Tibial nerve (tissue), 4 donors: ENCODE measurements at regions not wholly inside any gene's neighbourhood (a gene's known extent, or its start where the extent isn't known, plus 50 kb on each side); places are given as distances from the start of the nearest gene placed in this dataset.

ENCODE experiments used
- DNase-seq, 2 donors: peaks; one replicate each; pipeline ENCODE4 v3.0.0-alpha.2; 2019; ENCODE audit warnings: low spot score in 2 of 2
- H3K27ac ChIP-seq, 4 donors: fragments of 200-600 bp; sonication (generic) in 3 of 4; one replicate each; pipeline ENCODE4 v1.5.1; 2017 to 2019; ENCODE audit warnings: mild to moderate bottlenecking in 1 of 4
- H3K27me3 ChIP-seq, 2 donors: fragments of 200-600 bp; sonication (generic) in 1 of 2; one replicate each; pipeline versions ENCODE4 v1.5.1 to v1.6.0; 2017 to 2019
- H3K36me3 ChIP-seq, 3 donors: fragments of 200-600 bp; sonication (generic); one replicate each; pipeline ENCODE4 v1.5.1; 2018 to 2019
- H3K4me1 ChIP-seq, 4 donors: fragments of 200-600 bp; sonication (generic) in 3 of 4; one replicate each; pipeline ENCODE4 v1.5.1; 2017 to 2019
- H3K4me3 ChIP-seq, 4 donors: fragments of 200-600 bp; sonication (generic) in 3 of 4; one replicate each; pipeline ENCODE4 v1.5.1; 2017 to 2019; ENCODE audit warnings: mild to moderate bottlenecking in 1 of 4, moderate library complexity in 1 of 4
- H3K9me3 ChIP-seq, 4 donors: fragments of 200-600 bp; sonication (generic) in 3 of 4; one replicate each; pipeline ENCODE4 v1.5.1; 2017 to 2019
- CTCF ChIP-seq, 5 experiments: fragments of 200-600 bp in 3 of 5; fragments of 450-650 bp in 2 of 5; sonication (generic) in 3 of 5; IDR thresholded peaks; one replicate each; pipeline ENCODE4 v1.5.1; 2016 to 2019; ENCODE audit warnings: antibody characterized with exemption in 5 of 5, mild to moderate bottlenecking in 3 of 5, moderate library complexity in 2 of 5
- EP300 ChIP-seq, 2 donors: sonication (generic); formaldehyde crosslinking; IDR thresholded peaks; one replicate each; pipeline ENCODE4 v1.6.1; 2017; ENCODE audit warnings: antibody characterized with exemption in 2 of 2, mild to moderate bottlenecking in 1 of 2
- POLR2A ChIP-seq, 2 donors: fragments of 450-650 bp; IDR thresholded peaks; one replicate each; pipeline ENCODE4 v1.6.1; 2017; ENCODE audit warnings: antibody characterized with exemption in 2 of 2, mild to moderate bottlenecking in 2 of 2, moderate library complexity in 2 of 2
- WGBS, 2 donors: methylation state at CpG; one replicate each; pipeline ENCODE4 v1.1.5; 2018; 5-methylcytosine and 5-hydroxymethylcytosine counted together

GRCh38 chr9:121573717-121574485 lies 74.3 kb upstream of the GGTA1 start:
- no peak overlapping the region for H3K27ac ChIP-seq
- no peaks in the 10 kb centered on the region for H3K9me3 ChIP-seq
- no peaks in the 10 kb centered on the region for H3K27me3 ChIP-seq
- no peak for DNase-seq
- no peak for TF ChIP-seq POLR2A (IDR thresholded peaks at IDR 0.05)
- no peak for TF ChIP-seq EP300 (IDR thresholded peaks at IDR 0.05)
- no peak for TF ChIP-seq CTCF (IDR thresholded peaks at IDR 0.05)
- peaks cover 0 to 17% (median 3%) of the 10 kb centered on the region in 4 donors for H3K4me1 ChIP-seq
- WGBS, 2 donors: 90 to 95% methylated on average over 10 of the region's 10 CpGs
- no peaks in the 10 kb centered on the region for H3K36me3 ChIP-seq
- no peak overlapping the region for H3K4me3 ChIP-seq

GRCh38 chr9:121574774-121575519 lies 75.3 kb upstream of the GGTA1 start:
- H3K27ac ChIP-seq: no peak overlapping the region
- H3K4me3 ChIP-seq: no peak overlapping the region
- no peaks in the 10 kb centered on the region for H3K36me3 ChIP-seq
- H3K4me1 ChIP-seq: peaks cover 0 to 10% (median 0%) of the 10 kb centered on the region in 4 donors
- no peak for DNase-seq
- no peaks in the 10 kb centered on the region for H3K9me3 ChIP-seq
- no peak for TF ChIP-seq EP300 (IDR thresholded peaks at IDR 0.05)
- TF ChIP-seq POLR2A (IDR thresholded peaks at IDR 0.05): no peak
- no peaks in the 10 kb centered on the region for H3K27me3 ChIP-seq
- WGBS, 2 donors: 74% methylated on average over 16 to 18 of the region's 18 CpGs

- H3K27me3 ChIP-seq: no peaks in the 10 kb centered on the region
- no peak for TF ChIP-seq EP300 (IDR thresholded peaks at IDR 0.05)
- no peak for TF ChIP-seq CTCF (IDR thresholded peaks at IDR 0.05)
- TF ChIP-seq POLR2A (IDR thresholded peaks at IDR 0.05): no peak
- no peak overlapping the region for H3K27ac ChIP-seq
- DNase-seq: no peak
- 67 to 73% methylated on average over 7 of the region's 7 CpGs for WGBS, 2 donors
- no peak overlapping the region for H3K4me3 ChIP-seq
- H3K9me3 ChIP-seq: no peaks in the 10 kb centered on the region
- peaks cover 0 to 18% (median 0%) of the 10 kb centered on the region in 4 donors for H3K4me1 ChIP-seq
- H3K36me3 ChIP-seq: no peaks in the 10 kb centered on the region
Observed at GRCh38 chr9:121576281-121577075, 75.0 kb upstream of the DAB2IP start.

GRCh38 chr9:121577166-121577565 lies 74.3 kb upstream of the DAB2IP start:
- TF ChIP-seq EP300 (IDR thresholded peaks at IDR 0.05) (no peak), CTCF (IDR thresholded peaks at IDR 0.05) (no peak), POLR2A (IDR thresholded peaks at IDR 0.05) (no peak)
- no peak overlapping the region for H3K4me3 ChIP-seq
- WGBS, 2 donors: 50% methylated on average over 17 of the region's 17 CpGs
- H3K9me3 ChIP-seq: no peaks in the 10 kb centered on the region
- no peaks in the 10 kb centered on the region for H3K27me3 ChIP-seq
- H3K27ac ChIP-seq: no peak overlapping the region
- no peaks in the 10 kb centered on the region for H3K36me3 ChIP-seq
- peaks cover 0 to 25% (median 0%) of the 10 kb centered on the region in 4 donors for H3K4me1 ChIP-seq
- DNase-seq: no peak

- 78 to 84% methylated on average over 6 to 7 of the region's 7 CpGs for WGBS, 2 donors
- H3K4me3 ChIP-seq: no peak overlapping the region
- H3K36me3 ChIP-seq: no peaks in the 10 kb centered on the region
- peaks cover 0 to 27% (median 0%) of the 10 kb centered on the region in 4 donors for H3K4me1 ChIP-seq
- no peak overlapping the region for H3K27ac ChIP-seq
- H3K9me3 ChIP-seq: no peaks in the 10 kb centered on the region
- peaks cover 0 to 3% of the 10 kb centered on the region in 2 donors for H3K27me3 ChIP-seq
- TF ChIP-seq POLR2A (IDR thresholded peaks at IDR 0.05) (no peak), EP300 (IDR thresholded peaks at IDR 0.05) (no peak), CTCF (IDR thresholded peaks at IDR 0.05) (no peak)
- no peak for DNase-seq
Observed at GRCh38 chr9:121577572-121577971, 73.9 kb upstream of the DAB2IP start.
